HG03066 (cell line): ENCODE measurements at regions not wholly inside any gene's neighbourhood (a gene's known extent, or its start where the extent isn't known, plus 50 kb on each side); places are given as distances from the start of the nearest gene placed in this dataset.

ENCODE experiments used
- ATAC-seq: cut with Tn5 transposase; IDR thresholded peaks from one replicate; pipeline ENCODE4 v1.9.1; 2021; ENCODE audit warnings: low read depth; ENCODE audit not compliant: unreplicated experiment

GRCh38 chr6:223763-224162 lies 68.5 kb upstream of the DUSP22 start:
- ATAC-seq, result no peak

- ATAC-seq, result no peak
Measured at GRCh38 chr6:224350-224749, 67.9 kb upstream of the DUSP22 start.

GRCh38 chr6:225121-225721 lies 67.1 kb upstream of the DUSP22 start:
- ATAC-seq, result no peak

- no peak for ATAC-seq
Measured at GRCh38 chr6:225907-226306, 66.4 kb upstream of the DUSP22 start.

GRCh38 chr6:226516-227073 lies 65.7 kb upstream of the DUSP22 start:
- ATAC-seq, result no peak

GRCh38 chr6:227074-227782 lies 65.1 kb upstream of the DUSP22 start:
- peak; percentile 34 for ATAC-seq

- ATAC-seq, result peak; percentile 20
Measured at GRCh38 chr6:227812-228338, 64.4 kb upstream of the DUSP22 start.

- ATAC-seq, result peak; percentile 35
Measured at GRCh38 chr6:228881-229651, 63.2 kb upstream of the DUSP22 start.

GRCh38 chr6:231779-232178 lies 60.5 kb upstream of the DUSP22 start:
- no peak for ATAC-seq

GRCh38 chr6:232982-233640 lies 59.2 kb upstream of the DUSP22 start:
- no peak for ATAC-seq

GRCh38 chr6:234706-235372 lies 57.4 kb upstream of the DUSP22 start:
- no peak for ATAC-seq

- ATAC-seq, result peak; percentile 60
Measured at GRCh38 chr6:235763-236360, 56.4 kb upstream of the DUSP22 start.

GRCh38 chr6:236519-236918 lies 55.8 kb upstream of the DUSP22 start:
- ATAC-seq, result no peak

- no peak for ATAC-seq
Measured at GRCh38 chr6:240151-240550, 52.1 kb upstream of the DUSP22 start.

- no peak for ATAC-seq
Measured at GRCh38 chr6:241336-241865, 50.9 kb upstream of the DUSP22 start.
